H1 (cell line): ENCODE measurements at regions not wholly inside any gene's neighbourhood (a gene's known extent, or its start where the extent isn't known, plus 50 kb on each side); places are given as distances from the start of the nearest gene placed in this dataset.

Experiments used
- CTCF ChIA-PET: fragments of 300-600 bp; sonication (Branson Sonifier 250); formaldehyde crosslinking; loops from one replicate; lab custom pipeline; 2021; ENCODE audit not compliant: partially characterized antibody; lab: Charles Lee
- POLR2A ChIA-PET: fragments of 300-600 bp; sonication (Branson Sonifier 250); formaldehyde crosslinking; loops from one replicate; lab custom pipeline; 2021; ENCODE audit warnings: inconsistent platforms; ENCODE audit not compliant: partially characterized antibody; lab: Charles Lee
- DNase-seq, 2 experiments: peaks; one replicate each; pipeline versions ENCODE4 v3.0.0 to v3.0.0-alpha.2; 2010 to 2022; ENCODE audit warnings: low spot score in 2 of 2, low read depth in 1 of 2, mixed read lengths in 1 of 2
- FAIRE-seq: peaks from 2 replicates; lab custom pipeline; 2011; peaks lifted over from hg19 to GRCh38; lab: Jason Lieb, UNC
- H2AFZ ChIP-seq: 2 replicates; pipeline ENCODE4 v1.8.1; 2012; ENCODE audit warnings: low read length, inconsistent platforms
- H2AK5ac ChIP-seq: 2 replicates; pipeline ENCODE4 v1.6.1; 2013; ENCODE audit warnings: low read depth, low read length
- H2BK120ac ChIP-seq: replicated peaks from 2 replicates; pipeline ENCODE3; 2013; ENCODE audit warnings: low read depth, low read length, inconsistent platforms
- H2BK12ac ChIP-seq: 2 replicates; pipeline ENCODE4 v1.6.1; 2013; ENCODE audit warnings: low read depth, low read length
- H2BK15ac ChIP-seq: 2 replicates; pipeline ENCODE4 v1.6.1; 2013; ENCODE audit warnings: low read length
- H2BK20ac ChIP-seq: 2 replicates; pipeline ENCODE4 v1.6.1; 2013; ENCODE audit warnings: low read length
- H2BK5ac ChIP-seq: 2 replicates; pipeline ENCODE4 v1.6.1; 2013; ENCODE audit warnings: low read depth, low read length
- H3K14ac ChIP-seq: 2 replicates; pipeline ENCODE4 v1.6.1; 2013; ENCODE audit warnings: inconsistent platforms; ENCODE audit not compliant: insufficient read length
- H3K18ac ChIP-seq: 2 replicates; pipeline ENCODE4 v1.6.1; 2013; ENCODE audit warnings: low read length; ENCODE audit errors: extremely low read depth
- H3K23ac ChIP-seq: 2 replicates; pipeline ENCODE4 v1.6.1; 2013; ENCODE audit warnings: inconsistent platforms; ENCODE audit not compliant: insufficient read length
- H3K23me2 ChIP-seq: 2 replicates; pipeline ENCODE4 v1.6.1; 2013; ENCODE audit warnings: low read depth, low read length
- H3K27ac ChIP-seq: 2 replicates; pipeline ENCODE4 v1.6.1; 2011; ENCODE audit warnings: low read depth, low read length, inconsistent platforms
- H3K27me3 ChIP-seq, 4 experiments: replicated peaks in 1 of 4; 1 replicate in 1 of 4; 2 replicates in 3 of 4; pipeline versions ENCODE4 v1.6.1 to v1.8.1; 2011 to 2013; ENCODE audit warnings: low read length in 3 of 4, mild to moderate bottlenecking in 3 of 4, inconsistent platforms in 2 of 4, mixed read lengths in 2 of 4, moderate library complexity in 1 of 4; ENCODE audit not compliant: control insufficient read depth in 3 of 4, insufficient read depth in 3 of 4; ENCODE audit errors: extremely low read depth in 1 of 4
- H3K36me3 ChIP-seq, 4 experiments: 2 replicates each; pipeline versions ENCODE4 v1.6.1 to v1.8.1; 2011 to 2013; ENCODE audit warnings: mild to moderate bottlenecking in 4 of 4, low read length in 3 of 4, moderate library complexity in 2 of 4, control low read depth in 1 of 4, inconsistent platforms in 1 of 4; ENCODE audit not compliant: insufficient read depth in 4 of 4, control insufficient read depth in 2 of 4
- H3K4ac ChIP-seq: replicated peaks from 2 replicates; pipeline ENCODE3; 2013; ENCODE audit warnings: low read length, low read depth, mixed read lengths, inconsistent platforms; ENCODE audit not compliant: insufficient read length
- H3K4me1 ChIP-seq, 4 experiments: replicated peaks in 1 of 4; 1 replicate in 1 of 4; 2 replicates in 3 of 4; pipeline versions ENCODE4 v1.6.1 to v1.8.1; 2011 to 2013; ENCODE audit warnings: low read length in 3 of 4, inconsistent platforms in 2 of 4, mixed read lengths in 1 of 4; ENCODE audit not compliant: insufficient read depth in 4 of 4, control insufficient read depth in 3 of 4
- H3K4me2 ChIP-seq, 2 experiments: 2 replicates each; pipeline versions ENCODE4 v1.6.1 to v1.8.1; 2011 to 2013; ENCODE audit warnings: low read depth in 2 of 2, low read length in 2 of 2, control low read depth in 1 of 2, inconsistent platforms in 1 of 2, mild to moderate bottlenecking in 1 of 2; ENCODE audit not compliant: insufficient read depth in 1 of 2
- H3K4me3 ChIP-seq, 4 experiments: fragments of 200-600, 300-600 bp in 1 of 4; sonication (generic), shearing (Covaris generic), sonication (Bioruptor Twin) in 1 of 4; 2 replicates each; pipeline versions ENCODE4 v1.5.1 to v1.8.1; 2011 to 2016; ENCODE audit warnings: low read length in 4 of 4, low read depth in 3 of 4, control low read depth in 2 of 4, inconsistent platforms in 2 of 4, mild to moderate bottlenecking in 2 of 4, mixed read lengths in 1 of 4, moderate library complexity in 1 of 4; ENCODE audit not compliant: insufficient read depth in 2 of 4; ENCODE audit errors: extremely low read depth in 1 of 4
- H3K56ac ChIP-seq: replicated peaks from 2 replicates; pipeline ENCODE3; 2013; ENCODE audit warnings: low read depth, mild to moderate bottlenecking, mixed read lengths, low read length, inconsistent platforms; ENCODE audit not compliant: insufficient read length
- H3K79me1 ChIP-seq: 2 replicates; pipeline ENCODE4 v1.6.1; 2013; ENCODE audit warnings: low read depth, low read length, control low read depth
- H3K79me2 ChIP-seq, 2 experiments: 2 replicates each; pipeline versions ENCODE4 v1.6.1 to v1.8.1; 2012 to 2013; ENCODE audit warnings: low read length in 2 of 2, mild to moderate bottlenecking in 2 of 2, inconsistent platforms in 1 of 2; ENCODE audit not compliant: insufficient read depth in 2 of 2, control insufficient read depth in 1 of 2
- H3K9ac ChIP-seq, 4 experiments: replicated peaks in 1 of 4; 1 replicate in 1 of 4; 2 replicates in 3 of 4; pipeline versions ENCODE4 v1.6.1 to v1.8.1; 2011 to 2013; ENCODE audit warnings: low read depth in 3 of 4, low read length in 3 of 4, control low read depth in 2 of 4, mild to moderate bottlenecking in 2 of 4, moderate library complexity in 2 of 4, inconsistent platforms in 1 of 4; ENCODE audit errors: extremely low read depth in 1 of 4
- H3K9me3 ChIP-seq, 2 experiments: 2 replicates each; pipeline versions ENCODE4 v1.6.1 to v1.8.1; 2012 to 2013; ENCODE audit warnings: mild to moderate bottlenecking in 2 of 2, moderate library complexity in 2 of 2, control low read depth in 1 of 2, inconsistent platforms in 1 of 2, low read depth in 1 of 2, low read length in 1 of 2, mixed read lengths in 1 of 2; ENCODE audit not compliant: insufficient read depth in 2 of 2
- H4K20me1 ChIP-seq, 2 experiments: replicated peaks in 1 of 2; 2 replicates each; pipeline versions ENCODE3 to v1.8.1; 2011 to 2013; ENCODE audit warnings: inconsistent platforms in 2 of 2, low read length in 2 of 2, mild to moderate bottlenecking in 1 of 2; ENCODE audit not compliant: insufficient read depth in 2 of 2, control insufficient read depth in 1 of 2
- H4K5ac ChIP-seq: 2 replicates; pipeline ENCODE4 v1.6.1; 2013; ENCODE audit warnings: low read length, low read depth, mixed read lengths, inconsistent platforms; ENCODE audit not compliant: insufficient read length
- H4K8ac ChIP-seq: 2 replicates; pipeline ENCODE4 v1.8.0; 2013; ENCODE audit warnings: mild to moderate bottlenecking, moderate library complexity, low read length, inconsistent platforms; ENCODE audit not compliant: insufficient read depth; ENCODE audit errors: extremely low read depth
- H4K91ac ChIP-seq: replicated peaks from 2 replicates; pipeline ENCODE3; 2013; ENCODE audit warnings: low read length, mixed read lengths, inconsistent platforms; ENCODE audit not compliant: insufficient read length
- GABPA ChIP-seq: IDR thresholded peaks from 2 replicates; pipeline ENCODE4 v1.6.1; 2011; ENCODE audit warnings: mild to moderate bottlenecking, low read length, moderate library complexity, borderline replicate concordance; ENCODE audit not compliant: insufficient read depth
- KDM1A ChIP-seq: fragments of 200-600, 300-600 bp; sonication (generic); IDR thresholded peaks from 2 replicates; pipeline ENCODE4 v1.7.1; 2016; ENCODE audit warnings: mild to moderate bottlenecking, low read length, borderline replicate concordance
- RAD21 ChIP-seq, 2 experiments: IDR thresholded peaks in 1 of 2; conservative IDR thresholded peaks in 1 of 2; 2 replicates each; pipeline ENCODE4 v1.6.1; 2011; ENCODE audit warnings: low read depth in 2 of 2, low read length in 2 of 2, improper control_type of control experiment in 1 of 2, inconsistent platforms in 1 of 2, mild to moderate bottlenecking in 1 of 2, moderate library complexity in 1 of 2
- SIRT6 ChIP-seq: IDR thresholded peaks from one replicate; pipeline ENCODE4 v1.7.1; 2012; ENCODE audit warnings: low read length, inconsistent platforms
- ZNF274 ChIP-seq: IDR thresholded peaks from 2 replicates; pipeline ENCODE4 v1.7.0; 2012; ENCODE audit warnings: low read length, borderline replicate concordance; ENCODE audit errors: extremely low read depth
- WGBS, 2 experiments: shearing (Covaris generic) in 1 of 2; methylation state at CpG; one replicate each; pipeline versions ENCODE4 v1.1.6 to v1.1.7; 2013 to 2015; ENCODE audit warnings: low lambda C conversion rate in 2 of 2, mixed read lengths in 2 of 2, inconsistent platforms in 1 of 2, low coverage in 1 of 2, missing lambda C conversion rate in 1 of 2; ENCODE audit not compliant: insufficient replicate concordance in 2 of 2, insufficient coverage in 1 of 2, insufficient read length in 1 of 2; ENCODE audit errors: extremely low coverage in 1 of 2, missing lambda C conversion rate in 1 of 2; 5-methylcytosine and 5-hydroxymethylcytosine counted together

- POLR2A ChIA-PET = interaction anchor here (0.7 kb wide), 1 partner anchor 69 kb away, joined by 3 read pairs; no protein-coding TSS in a partner anchor
- no peak overlapping the region for H2BK120ac ChIP-seq
- no peak overlapping the region for H3K56ac ChIP-seq
- no peak overlapping the region for H3K18ac ChIP-seq
- no peak overlapping the region for H3K4ac ChIP-seq
- H3K36me3 ChIP-seq = no peaks in the 10 kb centered on the region
- H4K20me1 ChIP-seq = no peaks in the 10 kb centered on the region
- H3K79me2 ChIP-seq = no peaks in the 10 kb centered on the region
- peaks cover 0 to 3% of the 10 kb centered on the region in 2 experiments; a peak in 1 of 4 replicates for H3K9me3 ChIP-seq
- no peak overlapping the region for H2BK5ac ChIP-seq
- 93% methylated on average over 1 of the region's 1 CpG; no CpG with 5 or more reads in 1 of the 2 experiments for WGBS, 2 experiments
- H3K9ac ChIP-seq = no peak overlapping the region
- H3K23me2 ChIP-seq = peaks cover 10% of the 10 kb centered on the region; the same call in 1 of the 2 replicates
- TF ChIP-seq KDM1A (no peak), RAD21 (IDR thresholded peaks at IDR 0.05 in 1 of 2, conservative IDR thresholded peaks at IDR 0.05 in 1 of 2; ENCODE audit: low read depth in 2 of 2, low read length in 2 of 2) (no peak), SIRT6 (no peak), GABPA (no peak), ZNF274 (no peak)
- no peak overlapping the region for H3K23ac ChIP-seq
- no peak overlapping the region for H2BK20ac ChIP-seq
- no peak overlapping the region for H3K4me3 ChIP-seq
- DNase-seq (no peak), FAIRE-seq (no peak)
- no peak overlapping the region for H2AFZ ChIP-seq
- H3K14ac ChIP-seq = no peak overlapping the region
- H3K27ac ChIP-seq = no peak overlapping the region
- no peak overlapping the region for H4K8ac ChIP-seq
- H4K91ac ChIP-seq = no peak overlapping the region
- CTCF ChIA-PET = no interaction called here
- no peaks in the 10 kb centered on the region for H3K79me1 ChIP-seq
- H3K4me1 ChIP-seq = peaks cover 0 to 12% (median 2%) of the 10 kb centered on the region in 4 experiments; a peak in 3 of 7 replicates
- no peak overlapping the region for H2BK15ac ChIP-seq
- no peaks in the 10 kb centered on the region for H3K27me3 ChIP-seq
- H3K4me2 ChIP-seq = no peak overlapping the region
- no peak overlapping the region for H2BK12ac ChIP-seq
- no peak overlapping the region for H2AK5ac ChIP-seq
- H4K5ac ChIP-seq = no peak overlapping the region
Observed at GRCh38 chr20:24733416-24733815, 215.7 kb upstream of the CST7 start.
